ENCODE measurements at regions not wholly inside any gene's neighbourhood (a gene's known extent, or its start where the extent isn't known, plus 50 kb on each side); places are given as distances from the start of the nearest gene placed in this dataset.
"Not testable (repeated sequence)": the region's sequence is repeated elsewhere in the genome, so short reads cannot be mapped to it uniquely, and the experiment has no call there.

- intact Hi-C loops (cut with DNase I, micrococcal nuclease): loop anchor here in 1 of 2 donors (5.0 kb wide), 1 partner anchor 354 kb away; the partner anchor contains the start of gene PARM1
- no peak overlapping the region for H3K4me3 ChIP-seq
- H3K36me3 ChIP-seq (ENCODE audit: low read depth): no peaks in the 10 kb centered on the region
- H3K9me3 ChIP-seq: no peaks in the 10 kb centered on the region
- peaks cover 13% of the 10 kb centered on the region for H3K4me1 ChIP-seq (ENCODE audit: low read depth)
- no peak for TF ChIP-seq CTCF (IDR thresholded peaks at IDR 0.05)
- DNase-seq (no peak), ATAC-seq (peak; percentile 53)
Measured at GRCh38 chr4:75285837-75286236, 228.4 kb downstream of the RCHY1 start.

- DNase-seq (no peak), ATAC-seq (no peak)
- peaks cover 2% of the 10 kb centered on the region for H3K9me3 ChIP-seq
- TF ChIP-seq CTCF (IDR thresholded peaks at IDR 0.05): no peak
- intact Hi-C loops (cut with DNase I, micrococcal nuclease): loop anchor here in 1 of 2 donors (5.0 kb wide), 1 partner anchor 353 kb away; the partner anchor contains the start of gene PARM1
- peaks cover 13% of the 10 kb centered on the region for H3K4me1 ChIP-seq (ENCODE audit: low read depth)
- H3K4me3 ChIP-seq: no peak overlapping the region
- H3K36me3 ChIP-seq (ENCODE audit: low read depth): no peaks in the 10 kb centered on the region
Measured at GRCh38 chr4:75284831-75285230, 229.4 kb downstream of the RCHY1 start.

GRCh38 chr4:75280461-75280860, 233.7 kb downstream of the RCHY1 start:
- H3K36me3 ChIP-seq (ENCODE audit: low read depth); H3K4me3 ChIP-seq; H3K9me3 ChIP-seq; intact Hi-C loops (cut with DNase I, micrococcal nuclease); DNase-seq; ATAC-seq; H3K4me1 ChIP-seq (ENCODE audit: low read depth): not testable (repeated sequence)

- Histone ChIP-seq H3K36me3 (ENCODE audit: low read depth) (no peaks in the 10 kb centered on the region), H3K4me3 (no peak overlapping the region), H3K9me3 (no peaks in the 10 kb centered on the region), H3K4me1 (ENCODE audit: low read depth) (no peaks in the 10 kb centered on the region)
- intact Hi-C loops (cut with DNase I, micrococcal nuclease): no loop called here
- DNase-seq: no peak
- ATAC-seq: no peak
- no peak for TF ChIP-seq CTCF (IDR thresholded peaks at IDR 0.05)
Measured at GRCh38 chr4:75259306-75259705, 254.9 kb downstream of the RCHY1 start.

GRCh38 chr4:75255261-75255660, 258.9 kb downstream of the RCHY1 start:
- intact Hi-C loops (cut with DNase I, micrococcal nuclease): no loop called here
- no peak for ATAC-seq

GRCh38 chr4:75254745-75255144, 259.5 kb downstream of the RCHY1 start:
- Histone ChIP-seq H3K4me1 (ENCODE audit: low read depth) (peaks cover 6% of the 10 kb centered on the region), H3K4me3 (no peak overlapping the region), H3K9me3 (no peaks in the 10 kb centered on the region), H3K36me3 (ENCODE audit: low read depth) (no peaks in the 10 kb centered on the region)
- TF ChIP-seq CTCF (IDR thresholded peaks at IDR 0.05): no peak
- intact Hi-C loops (cut with DNase I, micrococcal nuclease): no loop called here
- DNase-seq: no peak
- no peak for ATAC-seq

More at GRCh38 chr4:75255261-75255660, 258.9 kb downstream of the RCHY1 start:
- H3K4me1 ChIP-seq (ENCODE audit: low read depth): peaks cover under 1% of the 10 kb centered on the region
- H3K36me3 ChIP-seq (ENCODE audit: low read depth): no peaks in the 10 kb centered on the region
- DNase-seq: no peak
- H3K9me3 ChIP-seq: no peaks in the 10 kb centered on the region
- no peak for TF ChIP-seq CTCF (IDR thresholded peaks at IDR 0.05)
- H3K4me3 ChIP-seq: no peak overlapping the region

- H3K36me3 ChIP-seq (ENCODE audit: low read depth); H3K9me3 ChIP-seq; H3K4me3 ChIP-seq; ATAC-seq; intact Hi-C loops (cut with DNase I, micrococcal nuclease); DNase-seq: not testable (repeated sequence)
- peaks cover 19% of the 10 kb centered on the region for H3K4me1 ChIP-seq (ENCODE audit: low read depth)
Measured at GRCh38 chr4:75253094-75253493, 261.1 kb downstream of the RCHY1 start.

Measured in mucosa of descending colon (tissue), 3 donors.